Germinal center (tissue), 1 donor: ENCODE measurements at regions not wholly inside any gene's neighbourhood (a gene's known extent, or its start where the extent isn't known, plus 50 kb on each side); places are given as distances from the start of the nearest gene placed in this dataset.
"Not testable (repeated sequence)": the region's sequence is repeated elsewhere in the genome, so short reads cannot be mapped to it uniquely, and the experiment has no call there.

Source experiments
- DNase-seq: peaks from one replicate; pipeline ENCODE4 v3.0.0; 2012; ENCODE audit warnings: mixed read lengths, low spot score

DNA sequence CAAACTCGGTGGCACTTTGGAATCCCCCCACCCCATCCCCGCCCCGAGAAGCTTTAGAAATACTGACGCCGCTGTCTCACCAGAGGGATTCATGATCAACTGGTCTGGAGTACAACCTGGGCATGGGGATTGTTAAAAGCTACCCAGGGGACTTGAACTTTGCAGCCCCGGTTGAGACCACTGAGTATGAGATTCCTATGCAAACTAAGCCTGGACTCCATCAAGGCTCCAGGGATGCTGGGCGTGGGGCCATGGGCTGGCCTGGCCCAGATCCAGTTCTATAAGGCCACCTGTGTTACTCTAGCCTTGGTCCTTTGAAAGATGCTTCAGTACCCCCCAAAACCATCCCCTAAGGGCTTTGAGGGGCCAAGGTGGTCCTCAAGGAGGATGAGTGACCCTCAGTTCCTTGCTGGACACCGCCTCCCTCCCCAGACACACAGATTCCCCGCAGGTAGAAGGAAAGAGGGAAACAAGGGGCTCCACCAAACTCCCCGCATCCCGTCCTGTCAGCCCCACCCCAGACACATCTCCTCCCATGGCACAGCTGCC, 68.5 kb downstream of the MRPL36 start:
- DNase-seq = no peak

DNA sequence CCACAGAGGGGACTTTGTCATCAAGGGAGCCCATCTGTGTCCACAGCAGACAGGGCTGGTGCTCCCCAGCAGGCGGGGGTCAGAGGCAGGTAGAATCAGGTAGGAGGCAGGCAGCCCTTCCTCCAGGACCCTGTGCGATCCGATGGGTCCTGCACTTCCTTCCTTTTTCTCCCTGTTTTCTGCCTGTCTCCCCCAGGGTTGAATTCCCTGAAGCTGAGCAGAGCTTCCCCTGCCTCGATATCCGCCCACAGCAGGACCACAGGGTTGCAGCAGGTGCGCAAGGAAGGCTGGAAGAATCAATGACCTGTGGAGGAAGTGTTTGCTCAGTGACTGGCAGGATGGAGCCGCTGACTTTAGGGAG, 69.2 kb downstream of the MRPL36 start:
- no peak for DNase-seq

DNA sequence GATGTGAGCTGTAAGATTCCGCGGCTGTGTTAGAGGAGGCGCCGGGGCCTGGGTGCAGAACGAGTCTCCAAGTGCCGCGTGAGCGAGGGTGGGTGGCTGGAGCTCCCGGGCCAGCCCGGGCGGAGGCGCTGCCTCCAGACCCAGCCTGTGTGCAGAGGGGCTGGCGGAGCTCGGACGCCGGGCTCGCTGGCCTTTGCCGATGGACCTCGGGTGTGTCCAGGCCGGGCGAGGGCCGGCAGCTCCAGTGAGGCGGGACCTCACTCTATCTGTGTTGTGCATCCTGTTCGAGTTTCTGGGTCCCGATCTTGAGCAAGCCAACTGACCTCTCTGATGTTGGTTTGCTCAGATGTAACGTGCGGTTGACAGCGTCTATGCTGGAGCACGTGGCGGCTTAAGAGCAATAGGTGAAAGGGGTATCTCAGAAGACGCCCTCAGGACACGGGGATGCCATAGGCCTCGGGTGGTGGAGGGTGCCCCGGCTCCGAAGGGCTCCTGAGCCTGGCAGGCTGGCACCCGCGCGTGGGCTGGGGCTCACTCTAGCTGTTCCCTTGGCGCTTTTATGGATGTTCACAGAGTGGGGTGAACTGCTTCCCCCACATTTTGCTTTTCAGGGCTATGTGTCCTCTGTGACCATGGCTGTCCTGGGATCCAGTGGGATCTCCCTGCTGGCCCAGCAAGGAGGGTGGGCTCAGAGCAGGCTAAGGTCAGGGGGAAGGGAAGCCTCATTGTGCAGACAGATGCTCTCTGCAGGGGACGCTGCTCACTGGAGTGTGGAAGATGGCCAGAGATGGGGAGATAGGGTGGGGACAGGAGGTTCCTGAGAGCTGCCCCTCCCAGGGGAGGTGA, 69.8 kb downstream of the MRPL36 start:
- DNase-seq = no peak

GRCh38 chr5:1728846-1729245, 70.8 kb downstream of the MRPL36 start:
- DNase-seq = no peak

GRCh38 chr5:1727571-1727970, 72.1 kb downstream of the MRPL36 start:
- no peak for DNase-seq

DNA sequence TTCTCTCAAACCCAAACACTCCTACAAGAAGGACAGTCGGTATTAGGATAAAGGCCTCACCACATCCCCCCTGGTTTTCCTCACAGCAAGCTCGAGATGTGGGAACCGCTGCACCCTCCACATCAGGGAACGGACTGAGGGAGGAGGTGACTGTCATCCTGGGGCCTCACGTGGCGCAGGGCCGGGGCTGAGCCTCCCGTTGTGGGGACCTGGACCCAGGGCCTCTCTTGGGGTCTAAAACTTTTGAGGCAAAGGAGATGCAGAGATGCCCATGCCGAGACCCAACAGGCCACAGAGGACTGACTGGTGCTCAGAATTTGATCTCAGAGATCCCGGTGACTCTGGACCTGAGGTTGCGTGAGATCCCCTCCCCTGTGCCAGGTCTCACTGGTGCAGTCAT, 72.7 kb downstream of the MRPL36 start:
- no peak for DNase-seq

- DNase-seq = no peak
Measured at GRCh38 chr5:1726469-1726865, 73.2 kb downstream of the MRPL36 start.

DNA sequence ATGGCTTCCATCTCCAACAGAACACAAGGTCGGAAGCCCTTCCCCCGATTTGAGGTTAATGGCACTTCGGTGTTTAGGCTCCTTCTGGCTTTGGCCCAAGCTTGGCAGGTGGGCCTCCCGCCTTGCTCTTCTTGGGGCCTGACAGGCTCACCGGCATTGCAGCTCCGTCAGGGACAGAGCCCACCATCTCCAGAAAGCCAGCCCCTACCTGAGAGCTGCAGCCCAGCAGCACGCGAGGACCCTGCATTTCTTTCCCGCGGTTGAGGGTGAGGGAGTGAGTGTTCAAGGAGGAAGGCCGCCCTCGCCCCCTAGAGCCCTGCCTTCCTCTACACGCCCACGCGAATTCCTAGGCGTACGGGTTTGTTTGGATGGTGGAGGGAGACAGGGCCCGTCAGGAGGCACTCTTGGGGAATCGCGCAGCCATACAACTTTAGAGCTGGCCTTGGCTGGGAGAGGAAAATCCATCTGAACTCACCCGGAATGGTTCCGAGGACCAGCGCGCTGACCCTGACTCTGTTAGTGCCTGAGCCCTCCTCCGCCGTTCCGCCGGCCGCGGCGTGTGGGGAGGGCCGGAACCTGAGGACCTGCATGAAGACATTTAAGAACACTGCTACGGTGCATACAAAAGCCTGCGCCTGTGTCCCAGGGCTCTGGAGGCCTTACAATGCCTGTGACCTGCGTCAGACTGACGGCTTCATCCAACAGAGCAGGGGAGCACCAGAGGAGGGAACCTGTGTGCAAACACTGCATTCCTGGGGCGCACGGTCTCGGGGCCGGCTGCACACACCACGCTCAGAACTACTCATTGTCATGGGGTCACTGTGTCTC, 73.8 kb downstream of the MRPL36 start:
- no peak for DNase-seq

GRCh38 chr5:1724822-1725602, 74.6 kb downstream of the MRPL36 start:
- DNase-seq = no peak

DNA sequence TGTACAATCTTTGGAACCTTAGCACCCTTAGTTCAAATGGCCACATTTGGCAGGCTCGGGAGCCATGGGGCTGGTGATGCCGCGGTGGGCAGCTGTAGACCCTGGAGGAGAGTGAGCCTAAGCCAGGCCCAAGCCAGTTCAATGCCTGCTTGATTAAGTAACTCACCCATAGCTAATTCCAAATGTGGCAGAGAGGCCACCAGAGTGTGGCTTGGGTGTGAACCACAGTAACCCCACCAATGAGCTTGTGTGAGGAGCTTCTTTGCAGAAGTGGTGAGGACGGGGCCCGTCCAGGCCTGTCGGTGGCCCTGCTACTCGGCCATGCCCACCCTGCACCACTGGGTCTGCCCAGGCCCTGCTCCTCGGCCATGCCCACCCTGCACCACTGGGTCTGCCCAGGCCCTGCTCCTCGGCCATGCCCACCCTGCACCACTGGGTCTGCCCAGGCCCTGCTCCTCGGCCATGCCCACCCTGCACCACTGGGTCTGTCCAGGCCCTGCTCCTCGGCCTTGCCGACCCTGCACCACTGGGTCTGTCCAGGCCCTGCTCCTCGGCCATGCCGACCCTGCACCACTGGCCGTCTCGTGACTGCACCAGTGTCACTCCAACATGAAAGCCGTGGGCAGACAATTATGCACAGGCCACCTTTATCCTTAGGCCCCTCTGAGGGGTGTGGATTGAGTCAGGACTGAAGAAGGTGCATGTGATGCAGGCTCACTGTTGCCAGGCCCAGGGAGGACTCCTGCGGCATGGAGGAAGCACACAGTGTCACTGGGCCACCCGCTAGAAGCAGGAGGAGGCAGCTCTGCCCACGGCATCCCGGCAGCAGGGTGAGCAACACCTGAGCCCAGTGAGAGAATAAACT, 75.4 kb downstream of the MRPL36 start:
- no peak for DNase-seq

DNA sequence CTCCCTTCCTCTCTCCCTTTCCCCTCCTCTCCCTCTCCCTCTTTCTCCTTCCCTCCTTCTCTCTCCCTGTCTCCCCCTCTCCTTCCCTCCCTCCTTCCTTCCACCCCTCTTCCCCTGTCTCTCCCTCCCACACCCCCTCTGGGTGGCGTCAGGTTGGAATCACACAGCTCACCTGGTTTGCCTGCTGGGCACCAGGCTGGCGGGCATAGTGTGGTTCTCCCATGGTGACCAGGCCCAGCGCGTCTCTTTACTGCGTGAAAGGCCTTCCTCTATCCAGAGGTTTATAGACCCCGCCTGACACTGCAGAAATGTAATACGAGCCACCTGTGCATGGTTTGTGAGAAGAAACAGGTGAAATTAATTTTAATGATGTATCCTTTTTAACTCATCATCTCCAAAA, 76.2 kb downstream of the MRPL36 start:
- DNase-seq = no peak

DNA sequence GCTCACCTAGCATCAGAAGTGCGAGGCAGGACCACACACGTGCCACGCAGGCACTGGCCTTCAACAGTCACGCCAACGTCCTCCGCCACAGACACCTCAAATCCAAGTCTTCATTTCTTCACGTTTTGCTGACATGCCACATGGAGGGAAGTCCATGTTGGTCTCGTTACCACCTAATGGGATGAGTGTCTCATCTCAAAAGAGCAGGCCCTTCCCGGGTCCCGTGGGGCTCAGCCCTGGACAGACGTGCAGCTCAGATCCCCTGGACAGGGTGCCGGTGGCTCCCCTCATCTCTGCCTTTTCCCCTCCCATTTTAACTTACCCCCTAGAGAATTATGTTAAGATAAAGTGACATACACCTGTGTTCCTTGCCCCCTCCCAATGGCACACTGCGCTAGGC, 76.8 kb downstream of the MRPL36 start:
- DNase-seq = no peak

DNA sequence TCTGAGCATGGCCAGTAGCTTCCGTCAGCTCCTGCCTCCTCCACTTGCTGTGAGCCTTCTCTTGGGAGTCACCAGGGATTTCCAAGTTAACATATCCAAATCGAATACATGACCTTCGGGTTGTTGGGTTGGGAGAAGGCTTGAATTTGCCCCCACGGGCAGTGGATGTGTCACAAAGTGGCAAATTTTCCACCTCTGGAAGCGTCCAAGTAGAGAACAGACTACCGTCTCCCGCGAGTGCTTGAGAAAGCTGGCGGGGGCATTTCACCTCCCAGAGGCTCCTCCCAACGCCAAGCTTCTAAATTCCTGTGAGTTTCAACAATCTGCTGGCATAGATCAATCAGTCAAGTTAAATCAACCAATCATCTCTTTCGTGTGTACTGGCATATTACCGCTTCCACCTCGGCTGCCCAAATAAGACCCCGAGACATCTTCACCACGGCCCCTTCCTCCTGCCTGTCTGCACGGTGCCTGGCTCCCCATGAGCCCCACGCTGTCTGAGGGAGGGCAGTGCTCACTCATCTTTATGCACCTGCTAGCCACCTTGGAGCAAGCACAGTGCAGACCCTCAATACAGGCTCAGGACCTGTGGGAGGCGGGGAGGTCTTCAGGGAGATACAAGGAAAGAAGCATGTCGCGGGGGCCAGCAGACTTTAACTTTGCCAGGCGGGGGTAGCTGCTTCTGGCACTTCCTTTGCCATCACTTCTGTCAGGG, 79.1 kb downstream of the MRPL36 start:
- no peak for DNase-seq

DNA sequence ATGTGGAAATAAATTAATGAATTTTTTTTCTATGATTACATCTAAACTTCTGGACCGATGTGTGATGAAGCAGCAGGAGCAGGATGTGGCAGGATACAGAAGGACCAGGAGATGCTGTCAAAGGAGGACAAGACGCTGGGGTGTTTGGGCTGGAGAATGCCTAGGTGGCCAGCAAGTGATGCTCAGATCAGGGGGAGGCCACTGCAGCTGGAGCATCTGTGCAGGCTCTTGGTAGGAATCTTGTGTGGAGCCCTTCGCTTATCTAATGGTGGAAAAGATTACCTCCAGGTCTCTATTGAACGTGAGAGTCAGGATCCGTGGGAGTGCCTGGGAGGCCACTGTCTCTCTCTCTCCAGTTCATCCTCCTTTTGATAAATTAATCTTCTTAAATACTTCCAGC, 79.8 kb downstream of the MRPL36 start:
- no peak for DNase-seq

DNA sequence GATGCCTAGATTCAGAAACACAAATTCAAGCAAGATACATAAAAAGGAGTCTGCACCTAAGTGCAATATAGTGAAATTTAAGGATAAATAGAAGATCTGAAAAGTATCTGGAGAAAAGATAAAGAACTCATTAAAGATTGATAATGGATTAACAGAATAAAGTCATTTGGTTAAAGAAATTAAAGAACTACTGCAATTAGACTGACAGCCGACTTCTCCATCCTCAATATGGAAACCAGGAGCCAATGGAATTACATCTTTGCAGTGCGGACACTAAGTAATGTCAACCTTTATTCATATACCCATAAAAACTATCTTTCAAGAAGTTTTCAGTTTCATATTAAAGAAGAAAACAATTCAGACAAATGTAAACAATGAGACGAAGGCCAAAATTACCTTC, 81.0 kb downstream of the MRPL36 start:
- no peak for DNase-seq

- DNase-seq = not testable (repeated sequence)
Measured at GRCh38 chr5:1710091-1710490, 89.5 kb downstream of the MRPL36 start.

GRCh38 chr5:1709171-1709803, 90.3 kb downstream of the MRPL36 start:
- DNase-seq = no peak

GRCh38 chr5:1708592-1709141, 91.0 kb downstream of the MRPL36 start:
- DNase-seq = no peak

- DNase-seq = no peak
Measured at GRCh38 chr5:1707467-1707866, 92.2 kb downstream of the MRPL36 start.

- no peak for DNase-seq
Measured at GRCh38 chr5:1706428-1706827, 93.2 kb downstream of the MRPL36 start.
